ENCODE measurements at regions not wholly inside any gene's neighbourhood (a gene's known extent, or its start where the extent isn't known, plus 50 kb on each side); places are given as distances from the start of the nearest gene placed in this dataset.
"Not testable (repeated sequence)": the region's sequence is repeated elsewhere in the genome, so short reads cannot be mapped to it uniquely, and the experiment has no call there.

GRCh38 chrX:138858438-138858837 is 146.9 kb upstream of the FGF13 start:
- no peaks in the 10 kb centered on the region for H3K9me3 Mint-ChIP-seq
- H3K27ac Mint-ChIP-seq, result no peak overlapping the region
- DNase-seq (no peak), ATAC-seq (replicated peaks) (no peak)
- H3K36me3 Mint-ChIP-seq (ENCODE audit: insufficient read depth), result no peaks in the 10 kb centered on the region
- no peaks in the 10 kb centered on the region for H3K27me3 Mint-ChIP-seq
- no peaks in the 10 kb centered on the region for H3K4me1 Mint-ChIP-seq (ENCODE audit: low read depth in 2 of 2)
- H3K4me3 Mint-ChIP-seq, result no peak overlapping the region

- Mint-ChIP-seq H3K4me1 (ENCODE audit: low read depth in 2 of 2) (no peaks in the 10 kb centered on the region), H3K9me3 (no peaks in the 10 kb centered on the region), H3K27me3 (no peaks in the 10 kb centered on the region), H3K36me3 (ENCODE audit: insufficient read depth) (no peaks in the 10 kb centered on the region), H3K27ac (no peak overlapping the region), H3K4me3 (no peak overlapping the region)
- DNase-seq (no peak), ATAC-seq (replicated peaks) (no peak)
These were observed 145.5 kb upstream of the FGF13 start for GRCh38 chrX:138856881-138857604.

GRCh38 chrX:138853936-138854335 is 142.4 kb upstream of the FGF13 start:
- H3K4me3 Mint-ChIP-seq, result no peak overlapping the region
- no peak overlapping the region for H3K27ac Mint-ChIP-seq
- no peaks in the 10 kb centered on the region for H3K9me3 Mint-ChIP-seq
- ATAC-seq (replicated peaks), result no peak
- DNase-seq, result no peak
- no peaks in the 10 kb centered on the region for H3K27me3 Mint-ChIP-seq
- H3K36me3 Mint-ChIP-seq (ENCODE audit: insufficient read depth), result no peaks in the 10 kb centered on the region
- H3K4me1 Mint-ChIP-seq (ENCODE audit: low read depth in 2 of 2), result no peaks in the 10 kb centered on the region

- no peaks in the 10 kb centered on the region for H3K9me3 Mint-ChIP-seq
- no peak overlapping the region for H3K27ac Mint-ChIP-seq
- no peak overlapping the region for H3K4me3 Mint-ChIP-seq
- H3K36me3 Mint-ChIP-seq (ENCODE audit: insufficient read depth), result no peaks in the 10 kb centered on the region
- ATAC-seq (replicated peaks) (no peak), DNase-seq (no peak)
- H3K27me3 Mint-ChIP-seq, result no peaks in the 10 kb centered on the region
- no peaks in the 10 kb centered on the region for H3K4me1 Mint-ChIP-seq (ENCODE audit: low read depth in 2 of 2)
These were observed 138.0 kb upstream of the FGF13 start for GRCh38 chrX:138849521-138849920.

DNA sequence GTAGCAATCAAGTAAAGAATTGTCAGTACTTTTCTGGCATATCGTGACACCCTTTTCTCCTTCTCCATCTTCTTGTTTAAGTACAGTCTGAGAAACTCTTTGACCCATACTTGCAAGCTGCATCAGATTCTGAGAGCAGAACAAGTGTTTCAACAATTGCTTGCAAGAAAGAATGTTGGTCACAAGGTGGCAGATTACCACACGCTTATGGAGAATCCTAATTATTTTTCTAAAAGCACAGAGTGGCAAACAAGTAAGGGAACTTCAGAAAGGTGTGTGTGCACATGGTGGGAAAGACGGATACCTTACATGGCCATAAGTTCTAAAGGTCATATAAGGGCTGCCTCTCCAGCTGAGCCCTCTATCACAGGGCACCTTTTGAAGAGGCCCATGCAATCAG is 136.4 kb upstream of the FGF13 start:
- H3K9me3 Mint-ChIP-seq, result no peaks in the 10 kb centered on the region
- H3K27me3 Mint-ChIP-seq, result no peaks in the 10 kb centered on the region
- H3K27ac Mint-ChIP-seq, result no peak overlapping the region
- H3K36me3 Mint-ChIP-seq (ENCODE audit: insufficient read depth), result no peaks in the 10 kb centered on the region
- ATAC-seq (replicated peaks) (no peak), DNase-seq (no peak)
- no peak overlapping the region for H3K4me3 Mint-ChIP-seq
- H3K4me1 Mint-ChIP-seq (ENCODE audit: low read depth in 2 of 2), result no peaks in the 10 kb centered on the region

GRCh38 chrX:138845786-138846185 is 134.3 kb upstream of the FGF13 start:
- H3K9me3 Mint-ChIP-seq, result no peaks in the 10 kb centered on the region
- no peaks in the 10 kb centered on the region for H3K27me3 Mint-ChIP-seq
- H3K4me3 Mint-ChIP-seq, result no peak overlapping the region
- no peaks in the 10 kb centered on the region for H3K36me3 Mint-ChIP-seq (ENCODE audit: insufficient read depth)
- H3K4me1 Mint-ChIP-seq (ENCODE audit: low read depth in 2 of 2), result no peaks in the 10 kb centered on the region
- no peak for DNase-seq
- no peak for ATAC-seq (replicated peaks)
- H3K27ac Mint-ChIP-seq, result no peak overlapping the region

- not testable (repeated sequence) for H3K27me3 Mint-ChIP-seq; ATAC-seq (replicated peaks); DNase-seq; H3K36me3 Mint-ChIP-seq (ENCODE audit: insufficient read depth); H3K4me3 Mint-ChIP-seq; H3K4me1 Mint-ChIP-seq (ENCODE audit: low read depth in 2 of 2); H3K27ac Mint-ChIP-seq
- H3K9me3 Mint-ChIP-seq, result peaks cover 8 to 16% of the 10 kb centered on the region in 2 donors
These were observed 95.9 kb upstream of the FGF13 start for GRCh38 chrX:138807400-138807799.

- no peak overlapping the region for H3K4me3 Mint-ChIP-seq
- DNase-seq (no peak), ATAC-seq (replicated peaks) (no peak)
- H3K27ac Mint-ChIP-seq, result no peak overlapping the region
- H3K27me3 Mint-ChIP-seq, result no peaks in the 10 kb centered on the region
- no peaks in the 10 kb centered on the region for H3K36me3 Mint-ChIP-seq (ENCODE audit: insufficient read depth)
- no peaks in the 10 kb centered on the region for H3K4me1 Mint-ChIP-seq (ENCODE audit: low read depth in 2 of 2)
- peaks cover 5 to 7% of the 10 kb centered on the region in 2 donors for H3K9me3 Mint-ChIP-seq
These were observed 82.7 kb upstream of the FGF13 start for GRCh38 chrX:138794246-138794645.

DNA sequence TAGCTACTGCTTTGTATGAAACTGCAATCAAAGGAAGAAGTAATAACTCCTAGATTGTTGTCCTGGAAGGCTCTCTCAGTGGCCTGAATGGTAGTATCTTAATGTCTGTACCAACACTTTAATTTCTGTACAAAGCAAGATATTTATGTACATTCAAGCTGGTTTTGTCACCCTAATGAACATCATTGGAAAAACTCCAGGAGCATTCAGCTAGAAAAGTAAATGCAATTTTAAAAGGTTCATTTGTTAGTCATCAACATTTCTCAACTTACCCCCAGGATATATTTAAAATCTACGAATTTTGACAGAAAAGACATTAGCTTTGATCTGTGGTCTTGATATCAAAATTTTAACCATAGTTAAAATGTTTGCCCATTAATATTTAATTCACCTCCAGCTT is 80.0 kb upstream of the FGF13 start:
- no peaks in the 10 kb centered on the region for H3K4me1 Mint-ChIP-seq (ENCODE audit: low read depth in 2 of 2)
- H3K27ac Mint-ChIP-seq, result no peak overlapping the region
- ATAC-seq (replicated peaks) (no peak), DNase-seq (no peak)
- no peaks in the 10 kb centered on the region for H3K27me3 Mint-ChIP-seq
- H3K4me3 Mint-ChIP-seq, result no peak overlapping the region
- peaks cover 4 to 7% of the 10 kb centered on the region in 2 donors for H3K9me3 Mint-ChIP-seq
- no peaks in the 10 kb centered on the region for H3K36me3 Mint-ChIP-seq (ENCODE audit: insufficient read depth)

DNA sequence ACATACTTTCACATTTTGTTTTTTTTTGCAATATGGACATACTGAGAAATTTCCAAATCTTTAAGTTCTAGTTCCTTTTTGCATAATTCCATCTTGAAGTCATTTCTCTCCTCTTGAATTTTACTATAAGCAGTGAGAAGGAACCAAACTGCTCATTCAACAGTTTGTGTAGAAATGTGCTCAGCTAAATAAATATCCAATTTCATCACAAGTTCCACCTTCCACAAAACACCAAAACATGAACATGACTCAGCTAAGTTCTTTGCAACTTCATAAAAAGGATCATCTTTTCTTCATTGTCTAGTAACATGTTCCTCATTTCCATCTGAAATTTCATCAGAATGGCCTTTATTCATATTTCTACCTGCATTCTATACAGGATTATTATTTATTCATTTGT is 77.3 kb upstream of the FGF13 start:
- Mint-ChIP-seq H3K27ac (no peak overlapping the region), H3K27me3 (no peaks in the 10 kb centered on the region), H3K36me3 (ENCODE audit: insufficient read depth) (no peaks in the 10 kb centered on the region), H3K4me1 (ENCODE audit: low read depth in 2 of 2) (no peaks in the 10 kb centered on the region), H3K9me3 (peaks cover 4 to 25% of the 10 kb centered on the region in 2 donors), H3K4me3 (no peak overlapping the region)
- DNase-seq, result no peak
- no peak for ATAC-seq (replicated peaks)

- ATAC-seq (replicated peaks); H3K4me3 Mint-ChIP-seq; DNase-seq; H3K27ac Mint-ChIP-seq; H3K9me3 Mint-ChIP-seq; H3K4me1 Mint-ChIP-seq (ENCODE audit: low read depth in 2 of 2); H3K27me3 Mint-ChIP-seq; H3K36me3 Mint-ChIP-seq (ENCODE audit: insufficient read depth): not testable (repeated sequence)
These were observed 67.0 kb upstream of the FGF13 start for GRCh38 chrX:138778576-138778909.

DNA sequence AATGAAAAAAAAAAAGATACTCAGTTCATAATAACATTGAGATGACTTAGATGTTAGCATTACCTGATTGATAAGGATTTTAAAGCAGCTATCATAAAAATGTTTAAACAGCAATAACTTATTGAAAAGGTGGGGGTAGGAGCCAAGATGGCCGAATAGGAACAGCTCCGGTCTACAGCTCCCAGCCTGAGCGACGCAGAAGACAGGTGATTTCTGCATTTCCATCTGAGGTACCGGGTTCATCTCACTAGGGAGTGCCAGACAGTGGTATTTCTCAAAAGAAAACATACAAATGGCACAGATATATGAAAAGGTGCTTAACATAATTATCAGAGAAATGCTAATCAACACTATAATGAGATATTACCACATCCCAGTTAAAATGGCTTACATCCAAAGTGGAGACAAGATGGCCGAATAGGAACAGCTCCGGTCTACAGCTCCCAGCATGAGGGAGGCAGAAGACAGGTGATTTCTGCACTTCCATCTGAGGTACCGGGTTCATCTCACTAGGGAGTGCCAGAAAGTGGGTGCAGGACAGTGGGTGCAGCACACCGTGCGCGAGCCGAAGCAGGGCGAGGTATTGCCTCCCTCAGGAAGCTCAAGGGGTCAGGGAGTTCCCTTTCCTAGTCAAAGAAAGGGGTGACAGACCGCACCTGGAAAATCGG is 66.5 kb upstream of the FGF13 start:
- not testable (repeated sequence) for H3K4me1 Mint-ChIP-seq (ENCODE audit: low read depth in 2 of 2); H3K36me3 Mint-ChIP-seq (ENCODE audit: insufficient read depth); H3K27me3 Mint-ChIP-seq; H3K9me3 Mint-ChIP-seq; H3K4me3 Mint-ChIP-seq; H3K27ac Mint-ChIP-seq; ATAC-seq (replicated peaks); DNase-seq

DNA sequence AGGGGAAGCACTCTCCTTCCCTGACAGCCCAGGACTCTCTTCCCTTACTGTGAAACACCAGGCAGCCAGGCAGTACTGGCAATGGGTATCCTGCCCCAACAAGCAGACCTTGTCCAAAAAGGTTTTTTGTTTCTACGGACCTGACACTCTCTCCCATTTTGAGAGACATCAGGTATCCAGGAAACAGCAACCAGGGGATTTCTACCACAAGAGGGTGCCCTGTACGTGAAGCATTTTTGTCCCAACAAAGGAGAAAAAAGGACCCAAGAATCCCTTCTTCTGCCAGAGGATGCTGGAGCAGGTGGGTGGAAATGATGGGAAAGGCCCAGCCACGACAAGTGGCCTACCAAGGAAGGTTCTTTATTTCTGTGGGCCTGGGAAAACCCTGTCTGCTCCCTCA is 65.7 kb upstream of the FGF13 start:
- ATAC-seq (replicated peaks), result no peak
- Mint-ChIP-seq H3K27ac (no peak overlapping the region), H3K4me3 (no peak overlapping the region), H3K27me3 (no peaks in the 10 kb centered on the region), H3K36me3 (ENCODE audit: insufficient read depth) (no peaks in the 10 kb centered on the region), H3K9me3 (no peaks in the 10 kb centered on the region), H3K4me1 (ENCODE audit: low read depth in 2 of 2) (no peaks in the 10 kb centered on the region)
- DNase-seq, result no peak

GRCh38 chrX:138775517-138775916 is 64.0 kb upstream of the FGF13 start:
- ATAC-seq (replicated peaks) (no peak), DNase-seq (no peak)
- no peak overlapping the region for H3K27ac Mint-ChIP-seq
- H3K27me3 Mint-ChIP-seq, result no peaks in the 10 kb centered on the region
- H3K36me3 Mint-ChIP-seq (ENCODE audit: insufficient read depth), result no peaks in the 10 kb centered on the region
- H3K9me3 Mint-ChIP-seq, result no peaks in the 10 kb centered on the region
- H3K4me1 Mint-ChIP-seq (ENCODE audit: low read depth in 2 of 2), result no peaks in the 10 kb centered on the region
- no peak overlapping the region for H3K4me3 Mint-ChIP-seq

All from effector memory CD8-positive, alpha-beta T cell (primary cell).